ENCODE measurements at regions not wholly inside any gene's neighbourhood (a gene's known extent, or its start where the extent isn't known, plus 50 kb on each side); places are given as distances from the start of the nearest gene placed in this dataset.
"Not testable (repeated sequence)": the region's sequence is repeated elsewhere in the genome, so short reads cannot be mapped to it uniquely, and the experiment has no call there.

- no peak for DNase-seq (ENCODE audit: extremely low spot score)
- ChIA-PET POLR2A (no interaction called here), CTCF (no interaction called here)
- TF ChIP-seq TARDBP (IDR thresholded peaks at IDR 0.05) = no peak
- TF ChIP-seq L3MBTL2 (conservative IDR thresholded peaks at IDR 0.05) = no peak
- TF ChIP-seq ARNT (IDR thresholded peaks at IDR 0.05) = no peak
- no peak for TF ChIP-seq FOXA1 (IDR thresholded peaks at IDR 0.05)
- no peak for TF ChIP-seq ELF4 (IDR thresholded peaks at IDR 0.05)
- no peak for TF ChIP-seq SUZ12 (IDR thresholded peaks at IDR 0.05)
- TF ChIP-seq LEF1 (IDR thresholded peaks at IDR 0.05; ENCODE audit: borderline replicate concordance) = no peak
These were observed 95.1 kb upstream of the CCNG1 start for GRCh38 chr5:163342306-163342705.

DNA sequence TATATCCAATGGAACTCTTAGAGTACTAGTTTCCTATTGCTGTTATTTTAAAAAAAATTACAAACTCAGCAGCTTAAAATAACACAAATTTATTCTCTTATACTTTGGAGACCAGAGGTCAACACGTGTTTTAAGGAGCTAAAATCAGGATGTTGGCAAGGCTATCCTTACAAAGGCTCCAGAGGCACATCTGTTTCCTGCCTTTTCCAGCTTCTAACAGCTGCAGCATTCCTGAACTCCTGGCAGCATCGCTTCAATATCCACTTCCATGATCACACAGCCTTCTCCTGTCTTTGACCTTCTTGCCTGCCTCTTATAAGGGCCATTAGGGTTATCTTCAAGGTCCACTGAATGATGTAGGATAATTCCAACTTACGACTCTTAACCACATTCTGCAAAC lies 92.2 kb upstream of the CCNG1 start:
- no peak for DNase-seq (ENCODE audit: extremely low spot score)
- TF ChIP-seq FOXA1 (IDR thresholded peaks at IDR 0.05) (no peak), ARNT (IDR thresholded peaks at IDR 0.05) (no peak), LEF1 (IDR thresholded peaks at IDR 0.05; ENCODE audit: borderline replicate concordance) (no peak), ZNF384 (IDR thresholded peaks at IDR 0.05) (no peak), L3MBTL2 (conservative IDR thresholded peaks at IDR 0.05) (no peak), PKNOX1 (IDR thresholded peaks at IDR 0.05) (no peak), ELF4 (IDR thresholded peaks at IDR 0.05) (no peak), CTBP1 (IDR thresholded peaks at IDR 0.05; ENCODE audit: borderline replicate concordance) (no peak), HDGF (IDR thresholded peaks at IDR 0.05; ENCODE audit: borderline replicate concordance) (no peak), NFRKB (IDR thresholded peaks at IDR 0.05) (no peak), FOXK2 (IDR thresholded peaks at IDR 0.05) (no peak), SUZ12 (IDR thresholded peaks at IDR 0.05) (no peak), BHLHE40 (IDR thresholded peaks at IDR 0.05; ENCODE audit: borderline replicate concordance) (no peak)
- POLR2A ChIA-PET = no interaction called here
- CTCF ChIA-PET = interaction anchor here (0.8 kb wide), 1 partner anchor 57 kb away, joined by 4 read pairs; no protein-coding TSS in a partner anchor

GRCh38 chr5:163347671-163348070 lies 89.7 kb upstream of the CCNG1 start:
- POLR2A ChIA-PET = no interaction called here
- peak; percentile 50 for DNase-seq (ENCODE audit: extremely low spot score)
- no peak for TF ChIP-seq BHLHE40 (IDR thresholded peaks at IDR 0.05; ENCODE audit: borderline replicate concordance)
- no peak for TF ChIP-seq ELF4 (IDR thresholded peaks at IDR 0.05)
- no peak for TF ChIP-seq HDGF (IDR thresholded peaks at IDR 0.05; ENCODE audit: borderline replicate concordance)
- no peak for TF ChIP-seq ZNF384 (IDR thresholded peaks at IDR 0.05)
- TF ChIP-seq FOXA1 (IDR thresholded peaks at IDR 0.05) = no peak
- no peak for TF ChIP-seq LEF1 (IDR thresholded peaks at IDR 0.05; ENCODE audit: borderline replicate concordance)
- no peak for TF ChIP-seq SUZ12 (IDR thresholded peaks at IDR 0.05)
- no peak for TF ChIP-seq ARNT (IDR thresholded peaks at IDR 0.05)
- TF ChIP-seq TARDBP (IDR thresholded peaks at IDR 0.05) = no peak
- no peak for TF ChIP-seq CTBP1 (IDR thresholded peaks at IDR 0.05; ENCODE audit: borderline replicate concordance)
- TF ChIP-seq PKNOX1 (IDR thresholded peaks at IDR 0.05) = no peak
- no peak for TF ChIP-seq SP1 (IDR thresholded peaks at IDR 0.05)
- TF ChIP-seq FOXM1 (IDR thresholded peaks at IDR 0.05; ENCODE audit: borderline replicate concordance) = no peak
- no peak for TF ChIP-seq NFRKB (IDR thresholded peaks at IDR 0.05)
- CTCF ChIA-PET = interaction anchor here (0.5 to 1.4 kb wide), 8 partner anchors 42 to 1947 kb away, joined by 3 to 4 read pairs (median 3); no protein-coding TSS in a partner anchor

DNA sequence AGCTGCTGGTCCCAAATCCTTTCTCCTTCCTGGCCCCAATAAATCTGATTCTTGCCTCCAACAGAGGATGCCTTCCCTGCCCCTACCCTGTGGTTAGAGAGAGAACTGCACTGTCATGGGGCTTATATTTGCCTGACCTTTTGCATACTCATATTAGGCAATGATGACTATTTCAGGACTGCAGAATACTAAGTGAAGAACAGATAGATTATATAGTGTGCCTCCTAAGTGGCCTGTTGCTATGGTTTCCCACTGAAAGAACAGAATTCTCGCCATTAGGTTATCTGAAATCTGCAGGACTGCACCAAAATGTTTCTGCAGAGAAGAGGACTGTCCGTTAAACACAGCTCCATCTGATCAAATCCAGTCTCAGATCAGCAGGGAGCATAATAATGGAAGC lies 87.3 kb upstream of the CCNG1 start:
- CTCF ChIA-PET = no interaction called here
- POLR2A ChIA-PET = no interaction called here
- TF ChIP-seq ARNT (IDR thresholded peaks at IDR 0.05) (no peak), FOXK2 (IDR thresholded peaks at IDR 0.05) (no peak), HDGF (IDR thresholded peaks at IDR 0.05; ENCODE audit: borderline replicate concordance) (no peak), CTBP1 (IDR thresholded peaks at IDR 0.05; ENCODE audit: borderline replicate concordance) (no peak), ZNF384 (IDR thresholded peaks at IDR 0.05) (no peak), ELF4 (IDR thresholded peaks at IDR 0.05) (no peak), SP1 (IDR thresholded peaks at IDR 0.05) (no peak), NFRKB (IDR thresholded peaks at IDR 0.05) (no peak), BHLHE40 (IDR thresholded peaks at IDR 0.05; ENCODE audit: borderline replicate concordance) (no peak), L3MBTL2 (conservative IDR thresholded peaks at IDR 0.05) (no peak), FOXM1 (IDR thresholded peaks at IDR 0.05; ENCODE audit: borderline replicate concordance) (no peak), SUZ12 (IDR thresholded peaks at IDR 0.05) (no peak), LEF1 (IDR thresholded peaks at IDR 0.05; ENCODE audit: borderline replicate concordance) (no peak), TARDBP (IDR thresholded peaks at IDR 0.05) (no peak), PKNOX1 (IDR thresholded peaks at IDR 0.05) (no peak), FOXA1 (IDR thresholded peaks at IDR 0.05) (no peak)
- no peak for DNase-seq (ENCODE audit: extremely low spot score)

DNA sequence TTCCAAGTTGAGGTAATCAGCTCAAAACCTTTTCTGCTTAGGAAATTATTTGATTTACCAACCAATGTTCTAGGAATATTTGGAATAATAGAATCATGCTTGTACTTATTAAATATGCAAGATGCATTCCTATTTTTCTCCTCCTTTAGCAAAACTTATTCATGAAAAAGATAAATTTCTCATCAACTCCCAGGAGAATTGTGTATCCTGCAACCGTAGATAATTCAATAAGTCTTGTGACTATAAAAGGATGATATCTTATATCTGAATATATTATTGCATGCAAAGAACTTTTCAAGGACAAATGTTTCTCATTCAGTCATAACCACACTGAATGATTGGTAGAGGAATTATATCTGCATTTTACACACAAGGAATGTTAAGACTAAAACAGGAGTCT lies 84.9 kb upstream of the CCNG1 start:
- DNase-seq (ENCODE audit: extremely low spot score) = no peak
- ChIA-PET CTCF (no interaction called here), POLR2A (no interaction called here)
- TF ChIP-seq FOXA1 (IDR thresholded peaks at IDR 0.05) (no peak), ZNF384 (IDR thresholded peaks at IDR 0.05) (no peak), SUZ12 (IDR thresholded peaks at IDR 0.05) (no peak), PKNOX1 (IDR thresholded peaks at IDR 0.05) (no peak), SP1 (IDR thresholded peaks at IDR 0.05) (no peak), ARNT (IDR thresholded peaks at IDR 0.05) (no peak), FOXM1 (IDR thresholded peaks at IDR 0.05; ENCODE audit: borderline replicate concordance) (no peak), LEF1 (IDR thresholded peaks at IDR 0.05; ENCODE audit: borderline replicate concordance) (no peak), ELF4 (IDR thresholded peaks at IDR 0.05) (no peak), BHLHE40 (IDR thresholded peaks at IDR 0.05; ENCODE audit: borderline replicate concordance) (no peak), NFRKB (IDR thresholded peaks at IDR 0.05) (no peak), L3MBTL2 (conservative IDR thresholded peaks at IDR 0.05) (no peak), CTBP1 (IDR thresholded peaks at IDR 0.05; ENCODE audit: borderline replicate concordance) (no peak), HDGF (IDR thresholded peaks at IDR 0.05; ENCODE audit: borderline replicate concordance) (no peak), TARDBP (IDR thresholded peaks at IDR 0.05) (no peak), FOXK2 (IDR thresholded peaks at IDR 0.05) (no peak)

DNA sequence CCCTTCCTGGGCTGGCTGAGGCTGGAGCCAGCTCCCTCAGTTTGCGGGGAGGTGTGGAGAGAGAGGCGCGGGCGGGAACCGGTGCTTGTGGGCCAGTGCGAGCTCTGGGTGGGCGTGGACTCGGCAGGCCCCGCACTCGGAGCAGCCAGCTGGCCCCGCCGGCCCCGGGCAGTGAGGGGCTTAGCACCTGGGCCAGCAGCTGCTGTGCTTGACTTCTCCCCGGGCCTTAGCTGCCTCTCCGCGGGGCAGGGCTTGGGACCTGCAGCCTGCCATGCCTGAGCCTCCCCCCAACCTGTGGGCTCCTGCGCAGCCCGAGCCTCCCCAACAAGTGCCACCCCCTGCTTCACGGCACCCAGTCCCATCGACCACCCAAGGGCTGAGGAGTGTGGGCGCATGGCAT lies 81.6 kb upstream of the CCNG1 start:
- DNase-seq (ENCODE audit: extremely low spot score); POLR2A ChIA-PET; CTCF ChIA-PET: not testable (repeated sequence)

Data from HEK293T (cell line).